ENCODE measurements at regions not wholly inside any gene's neighbourhood (a gene's known extent, or its start where the extent isn't known, plus 50 kb on each side); places are given as distances from the start of the nearest gene placed in this dataset.

GRCh38 chr5:133779828-133780475, 167.6 kb upstream of the FSTL4 start:
- WGBS, 2 donors, result 80 to 81% methylated on average over 7 to 8 of the region's 8 CpGs
- TF ChIP-seq POLR2AphosphoS5 (IDR thresholded peaks at IDR 0.05) (no peak), CTCF (IDR thresholded peaks at IDR 0.05) (no peak), POLR2A (IDR thresholded peaks at IDR 0.05) (no peak), EP300 (IDR thresholded peaks at IDR 0.05) (no peak)
- H3K36me3 ChIP-seq, result no peaks in the 10 kb centered on the region
- H3K27ac ChIP-seq, result no peak overlapping the region
- H3K4me3 ChIP-seq, result no peak overlapping the region
- DNase-seq (no peak), ATAC-seq (ENCODE audit: low FRiP score in 2 of 2) (no peak)
- no peaks in the 10 kb centered on the region for H3K9me3 ChIP-seq
- H3K27me3 ChIP-seq, result no peaks in the 10 kb centered on the region
- H3K4me1 ChIP-seq, result no peaks in the 10 kb centered on the region

DNA sequence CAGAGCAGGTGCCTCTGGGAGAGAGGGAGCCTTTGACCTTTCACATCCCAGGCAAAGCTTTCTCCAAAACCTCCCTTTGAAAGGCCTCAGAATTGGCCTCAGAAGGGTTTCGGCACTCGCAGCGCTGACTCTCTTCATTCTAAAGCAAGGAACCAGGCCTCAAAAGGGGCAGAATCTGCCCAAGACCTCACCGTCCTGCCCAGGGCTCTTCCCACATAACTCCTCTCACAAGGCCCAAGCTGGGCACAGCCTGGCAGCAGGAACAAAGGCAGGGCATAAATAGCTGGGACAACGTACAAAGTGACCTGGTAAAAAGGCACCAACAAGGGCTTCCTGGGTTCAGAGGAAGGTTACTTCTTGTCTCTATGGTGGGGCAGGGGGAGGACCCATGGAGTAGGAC, 166.3 kb upstream of the FSTL4 start:
- WGBS, 2 donors, result 76% methylated on average over 5 of the region's 5 CpGs; no CpG with 5 or more reads in 1 of the 2 donors
- Histone ChIP-seq H3K4me3 (no peak overlapping the region), H3K27ac (no peak overlapping the region), H3K4me1 (no peaks in the 10 kb centered on the region), H3K27me3 (no peaks in the 10 kb centered on the region), H3K9me3 (no peaks in the 10 kb centered on the region), H3K36me3 (no peaks in the 10 kb centered on the region)
- TF ChIP-seq POLR2AphosphoS5 (IDR thresholded peaks at IDR 0.05) (no peak), POLR2A (IDR thresholded peaks at IDR 0.05) (no peak), CTCF (IDR thresholded peaks at IDR 0.05) (no peak), EP300 (IDR thresholded peaks at IDR 0.05) (no peak)
- no peak for DNase-seq
- no peak for ATAC-seq (ENCODE audit: low FRiP score in 2 of 2)

DNA sequence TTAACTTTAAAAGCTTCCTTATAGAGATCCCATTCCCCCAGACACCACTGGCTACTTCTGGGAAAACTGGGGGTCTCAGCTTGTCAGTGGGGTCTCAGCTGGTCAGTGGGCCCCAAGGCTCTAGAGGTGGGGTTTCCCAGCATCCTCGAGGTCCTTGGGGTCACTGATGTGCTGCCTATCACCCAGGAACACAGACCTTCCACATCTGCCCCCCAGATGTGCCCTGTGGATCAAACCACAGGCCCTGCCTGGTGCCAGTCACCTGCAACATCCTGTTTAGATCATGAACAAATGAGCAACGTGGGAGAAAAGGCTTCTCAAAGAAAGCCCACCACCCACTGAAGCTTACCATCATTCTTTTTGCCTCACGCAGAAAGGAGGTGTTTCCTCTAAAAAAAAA, 165.6 kb upstream of the FSTL4 start:
- no peak for ATAC-seq (ENCODE audit: low FRiP score in 2 of 2)
- no peaks in the 10 kb centered on the region for H3K9me3 ChIP-seq
- WGBS, 2 donors, result 55 to 68% methylated on average over 3 of the region's 3 CpGs

GRCh38 chr5:133775584-133776304, 163.4 kb upstream of the FSTL4 start:
- no peaks in the 10 kb centered on the region for H3K4me1 ChIP-seq
- DNase-seq (no peak), ATAC-seq (ENCODE audit: low FRiP score in 2 of 2) (no peak)
- H3K9me3 ChIP-seq, result peaks cover 0 to 3% (median 0%) of the 10 kb centered on the region in 4 donors
- no peak overlapping the region for H3K27ac ChIP-seq
- no peak overlapping the region for H3K4me3 ChIP-seq
- H3K27me3 ChIP-seq, result no peaks in the 10 kb centered on the region
- WGBS, 2 donors, result 82 to 90% methylated on average over 2 of the region's 2 CpGs
- H3K36me3 ChIP-seq, result no peaks in the 10 kb centered on the region
- TF ChIP-seq POLR2A (IDR thresholded peaks at IDR 0.05), result no peak
- no peak for TF ChIP-seq EP300 (IDR thresholded peaks at IDR 0.05)
- TF ChIP-seq POLR2AphosphoS5 (IDR thresholded peaks at IDR 0.05), result no peak
- TF ChIP-seq CTCF (IDR thresholded peaks at IDR 0.05), result no peak

More for the DNA sequence above, 165.6 kb upstream of the FSTL4 start:
- no peaks in the 10 kb centered on the region for H3K27me3 ChIP-seq
- no peak overlapping the region for H3K4me3 ChIP-seq
- H3K4me1 ChIP-seq, result no peaks in the 10 kb centered on the region
- no peak for DNase-seq
- H3K27ac ChIP-seq, result no peak overlapping the region
- H3K36me3 ChIP-seq, result no peaks in the 10 kb centered on the region
- TF ChIP-seq POLR2A (IDR thresholded peaks at IDR 0.05) (no peak), EP300 (IDR thresholded peaks at IDR 0.05) (no peak), POLR2AphosphoS5 (IDR thresholded peaks at IDR 0.05) (no peak), CTCF (IDR thresholded peaks at IDR 0.05) (no peak)
